ENCODE measurements at regions not wholly inside any gene's neighbourhood (a gene's known extent, or its start where the extent isn't known, plus 50 kb on each side); places are given as distances from the start of the nearest gene placed in this dataset.

- TF ChIP-seq, protein P1, sequence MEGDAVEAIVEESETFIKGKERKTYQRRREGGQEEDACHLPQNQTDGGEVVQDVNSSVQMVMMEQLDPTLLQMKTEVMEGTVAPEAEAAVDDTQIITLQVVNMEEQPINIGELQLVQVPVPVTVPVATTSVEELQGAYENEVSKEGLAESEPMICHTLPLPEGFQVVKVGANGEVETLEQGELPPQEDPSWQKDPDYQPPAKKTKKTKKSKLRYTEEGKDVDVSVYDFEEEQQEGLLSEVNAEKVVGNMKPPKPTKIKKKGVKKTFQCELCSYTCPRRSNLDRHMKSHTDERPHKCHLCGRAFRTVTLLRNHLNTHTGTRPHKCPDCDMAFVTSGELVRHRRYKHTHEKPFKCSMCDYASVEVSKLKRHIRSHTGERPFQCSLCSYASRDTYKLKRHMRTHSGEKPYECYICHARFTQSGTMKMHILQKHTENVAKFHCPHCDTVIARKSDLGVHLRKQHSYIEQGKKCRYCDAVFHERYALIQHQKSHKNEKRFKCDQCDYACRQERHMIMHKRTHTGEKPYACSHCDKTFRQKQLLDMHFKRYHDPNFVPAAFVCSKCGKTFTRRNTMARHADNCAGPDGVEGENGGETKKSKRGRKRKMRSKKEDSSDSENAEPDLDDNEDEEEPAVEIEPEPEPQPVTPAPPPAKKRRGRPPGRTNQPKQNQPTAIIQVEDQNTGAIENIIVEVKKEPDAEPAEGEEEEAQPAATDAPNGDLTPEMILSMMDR (conservative IDR thresholded peaks at IDR 0.05), result no peak
- Histone ChIP-seq H3K4me1 (ENCODE audit: control insufficient read depth, insufficient read depth, low read length) (no peaks in the 10 kb centered on the region), H3K9ac (ENCODE audit: extremely low read depth, low read length, poor library complexity, severe bottlenecking) (no peak overlapping the region), H3K9me3 (ENCODE audit: control insufficient read depth, low read length) (no peaks in the 10 kb centered on the region), H3K27ac (ENCODE audit: low read depth, low read length) (no peak overlapping the region), H3K36me3 (ENCODE audit: control insufficient read depth, insufficient read depth, low read length) (no peaks in the 10 kb centered on the region), H3K4me3 (ENCODE audit: low read length) (no peak overlapping the region), H3K27me3 (ENCODE audit: control insufficient read depth, insufficient read depth, low read length, poor library complexity, severe bottlenecking) (no peaks in the 10 kb centered on the region)
- H3K36me3 Mint-ChIP-seq (ENCODE audit: low read depth), result no peaks in the 10 kb centered on the region
- 92 to 93% methylated on average over 3 to 7 of the region's 7 CpGs for WGBS, 2 experiments (ENCODE audit: insufficient coverage in 1 of 2, insufficient read length in 1 of 2)
- no peaks in the 10 kb centered on the region for H3K9me3 Mint-ChIP-seq
- H3K27me3 Mint-ChIP-seq (ENCODE audit: insufficient read depth), result no peaks in the 10 kb centered on the region
- no peak for DNase-seq
- no peak overlapping the region for H3K27ac Mint-ChIP-seq
- H3K4me3 Mint-ChIP-seq, result no peak overlapping the region
- peaks cover 4% of the 10 kb centered on the region for H3K4me1 Mint-ChIP-seq
Measured at GRCh38 chr16:86381491-86381890, 128.8 kb upstream of the FOXF1 start.

GRCh38 chr16:86382067-86382773 lies 128.1 kb upstream of the FOXF1 start:
- H3K36me3 Mint-ChIP-seq (ENCODE audit: low read depth), result no peaks in the 10 kb centered on the region
- H3K4me3 Mint-ChIP-seq, result no peak overlapping the region
- Histone ChIP-seq H3K9ac (ENCODE audit: extremely low read depth, low read length, poor library complexity, severe bottlenecking) (no peak overlapping the region), H3K4me1 (ENCODE audit: control insufficient read depth, insufficient read depth, low read length) (no peaks in the 10 kb centered on the region), H3K36me3 (ENCODE audit: control insufficient read depth, insufficient read depth, low read length) (no peaks in the 10 kb centered on the region), H3K9me3 (ENCODE audit: control insufficient read depth, low read length) (no peaks in the 10 kb centered on the region), H3K27me3 (ENCODE audit: control insufficient read depth, insufficient read depth, low read length, poor library complexity, severe bottlenecking) (no peaks in the 10 kb centered on the region), H3K4me3 (ENCODE audit: low read length) (no peak overlapping the region), H3K27ac (ENCODE audit: low read depth, low read length) (no peak overlapping the region)
- H3K9me3 Mint-ChIP-seq, result no peaks in the 10 kb centered on the region
- H3K4me1 Mint-ChIP-seq, result peaks cover 4% of the 10 kb centered on the region
- TF ChIP-seq, protein P1 (conservative IDR thresholded peaks at IDR 0.05), result no peak
- H3K27me3 Mint-ChIP-seq (ENCODE audit: insufficient read depth), result no peaks in the 10 kb centered on the region
- WGBS, 2 experiments (ENCODE audit: insufficient coverage in 1 of 2, insufficient read length in 1 of 2), result 91 to 97% methylated on average over 7 to 17 of the region's 17 CpGs
- DNase-seq, result no peak
- H3K27ac Mint-ChIP-seq, result no peak overlapping the region

DNA sequence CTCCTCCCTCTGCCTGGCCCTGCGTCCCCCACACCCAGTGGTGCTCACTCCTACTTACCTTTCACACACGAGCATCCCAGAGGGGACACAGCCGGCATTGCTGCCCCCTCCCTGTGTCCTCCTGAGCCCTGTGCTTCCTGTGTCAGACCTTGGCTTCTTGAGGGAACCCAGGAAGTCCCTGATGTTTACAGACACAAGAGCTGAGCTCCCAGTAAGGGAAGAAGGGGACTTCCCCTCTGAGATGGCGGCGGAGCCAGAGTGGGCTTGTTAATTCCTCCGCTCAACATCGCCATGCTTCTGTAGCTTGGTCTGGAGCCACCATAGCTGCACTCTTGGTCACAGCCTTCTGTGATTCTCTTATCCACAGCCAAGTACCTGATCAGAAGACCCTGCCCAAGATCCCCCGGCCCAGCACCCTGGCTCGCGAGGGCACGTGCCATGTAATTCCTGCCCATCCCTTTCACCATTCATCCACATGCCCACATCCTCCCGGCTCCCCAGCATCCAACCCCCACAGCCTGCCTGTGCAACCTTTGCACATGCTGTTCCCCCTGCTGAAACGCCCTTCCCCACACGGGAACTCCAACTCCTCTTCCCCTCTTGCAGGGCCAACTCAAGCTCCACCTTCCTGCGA lies 127.4 kb upstream of the FOXF1 start:
- no peak overlapping the region for H3K9ac ChIP-seq (ENCODE audit: extremely low read depth, low read length, poor library complexity, severe bottlenecking)
- no peak overlapping the region for H3K27ac ChIP-seq (ENCODE audit: low read depth, low read length)
- no peak overlapping the region for H3K4me3 Mint-ChIP-seq
- H3K4me1 Mint-ChIP-seq, result peaks cover 4% of the 10 kb centered on the region
- TF ChIP-seq, protein P1 (conservative IDR thresholded peaks at IDR 0.05), result no peak
- 89 to 90% methylated on average over 13 to 15 of the region's 15 CpGs for WGBS, 2 experiments (ENCODE audit: insufficient coverage in 1 of 2, insufficient read length in 1 of 2)
- peaks cover under 1% of the 10 kb centered on the region for H3K27me3 Mint-ChIP-seq (ENCODE audit: insufficient read depth)
- no peaks in the 10 kb centered on the region for H3K36me3 Mint-ChIP-seq (ENCODE audit: low read depth)
- no peak overlapping the region for H3K4me3 ChIP-seq (ENCODE audit: low read length)
- H3K9me3 Mint-ChIP-seq, result no peaks in the 10 kb centered on the region
- no peak overlapping the region for H3K27ac Mint-ChIP-seq
- no peaks in the 10 kb centered on the region for H3K4me1 ChIP-seq (ENCODE audit: control insufficient read depth, insufficient read depth, low read length)
- DNase-seq, result no peak
- no peaks in the 10 kb centered on the region for H3K9me3 ChIP-seq (ENCODE audit: control insufficient read depth, low read length)
- no peaks in the 10 kb centered on the region for H3K36me3 ChIP-seq (ENCODE audit: control insufficient read depth, insufficient read depth, low read length)
- H3K27me3 ChIP-seq (ENCODE audit: control insufficient read depth, insufficient read depth, low read length, poor library complexity, severe bottlenecking), result no peaks in the 10 kb centered on the region

All from endodermal cell (in vitro differentiated cells).